ENCODE measurements at regions not wholly inside any gene's neighbourhood (a gene's known extent, or its start where the extent isn't known, plus 50 kb on each side); places are given as distances from the start of the nearest gene placed in this dataset.
"Not testable (repeated sequence)": the region's sequence is repeated elsewhere in the genome, so short reads cannot be mapped to it uniquely, and the experiment has no call there.

GRCh38 chr1:117754061-117754969 lies 148.5 kb downstream of the TENT5C start:
- DNase-seq (ENCODE audit: low read depth in 2 of 2) = peak in 1 of 2 donors; percentile 5

- DNase-seq (ENCODE audit: low read depth in 2 of 2) = no peak
Measured at GRCh38 chr1:117757668-117758067, 151.8 kb downstream of the TENT5C start.

- peak; percentile 39 to 43 for DNase-seq (ENCODE audit: low read depth in 2 of 2)
Measured at GRCh38 chr1:117758444-117759316, 152.8 kb downstream of the TENT5C start.

GRCh38 chr1:117759535-117759934 lies 153.7 kb downstream of the TENT5C start:
- no peak for DNase-seq (ENCODE audit: low read depth in 2 of 2)

- DNase-seq (ENCODE audit: low read depth in 2 of 2) = no peak
Measured at GRCh38 chr1:117760069-117760468, 154.2 kb downstream of the TENT5C start.

GRCh38 chr1:117760485-117760884 lies 154.6 kb downstream of the TENT5C start:
- DNase-seq (ENCODE audit: low read depth in 2 of 2) = no peak

GRCh38 chr1:117767756-117768155 lies 161.7 kb downstream of the GDAP2 start:
- not testable (repeated sequence) for DNase-seq (ENCODE audit: low read depth in 2 of 2)

- DNase-seq (ENCODE audit: low read depth in 2 of 2) = no peak
Measured at GRCh38 chr1:117770981-117771531, 158.4 kb downstream of the GDAP2 start.

GRCh38 chr1:117779364-117779763 lies 150.1 kb downstream of the GDAP2 start:
- DNase-seq (ENCODE audit: low read depth in 2 of 2) = no peak

- DNase-seq (ENCODE audit: low read depth in 2 of 2) = no peak
Measured at GRCh38 chr1:117780687-117781475, 148.5 kb downstream of the GDAP2 start.

- no peak for DNase-seq (ENCODE audit: low read depth in 2 of 2)
Measured at GRCh38 chr1:117782056-117782455, 147.4 kb downstream of the GDAP2 start.

GRCh38 chr1:117783606-117784396 lies 145.6 kb downstream of the GDAP2 start:
- no peak for DNase-seq (ENCODE audit: low read depth in 2 of 2)

- no peak for DNase-seq (ENCODE audit: low read depth in 2 of 2)
Measured at GRCh38 chr1:117788014-117788413, 141.4 kb downstream of the GDAP2 start.

- DNase-seq (ENCODE audit: low read depth in 2 of 2) = no peak
Measured at GRCh38 chr1:117793413-117793812, 136.0 kb downstream of the GDAP2 start.

GRCh38 chr1:117794073-117794472 lies 135.3 kb downstream of the GDAP2 start:
- DNase-seq (ENCODE audit: low read depth in 2 of 2) = no peak

- no peak for DNase-seq (ENCODE audit: low read depth in 2 of 2)
Measured at GRCh38 chr1:117795190-117795589, 134.2 kb downstream of the GDAP2 start.

GRCh38 chr1:117795792-117796191 lies 133.6 kb downstream of the GDAP2 start:
- DNase-seq (ENCODE audit: low read depth in 2 of 2) = no peak

- no peak for DNase-seq (ENCODE audit: low read depth in 2 of 2)
Measured at GRCh38 chr1:117796226-117796625, 133.2 kb downstream of the GDAP2 start.

- no peak for DNase-seq (ENCODE audit: low read depth in 2 of 2)
Measured at GRCh38 chr1:117798550-117798949, 130.9 kb downstream of the GDAP2 start.

- DNase-seq (ENCODE audit: low read depth in 2 of 2) = no peak
Measured at GRCh38 chr1:117802531-117803257, 126.7 kb downstream of the GDAP2 start.
